GM19452 (cell line): ENCODE measurements at regions not wholly inside any gene's neighbourhood (a gene's known extent, or its start where the extent isn't known, plus 50 kb on each side); places are given as distances from the start of the nearest gene placed in this dataset.
"Not testable (repeated sequence)": the region's sequence is repeated elsewhere in the genome, so short reads cannot be mapped to it uniquely, and the experiment has no call there.

Experiments
- ATAC-seq: cut with Tn5 transposase; IDR thresholded peaks from one replicate; pipeline ENCODE4 v1.9.1; 2021; ENCODE audit not compliant: unreplicated experiment

DNA sequence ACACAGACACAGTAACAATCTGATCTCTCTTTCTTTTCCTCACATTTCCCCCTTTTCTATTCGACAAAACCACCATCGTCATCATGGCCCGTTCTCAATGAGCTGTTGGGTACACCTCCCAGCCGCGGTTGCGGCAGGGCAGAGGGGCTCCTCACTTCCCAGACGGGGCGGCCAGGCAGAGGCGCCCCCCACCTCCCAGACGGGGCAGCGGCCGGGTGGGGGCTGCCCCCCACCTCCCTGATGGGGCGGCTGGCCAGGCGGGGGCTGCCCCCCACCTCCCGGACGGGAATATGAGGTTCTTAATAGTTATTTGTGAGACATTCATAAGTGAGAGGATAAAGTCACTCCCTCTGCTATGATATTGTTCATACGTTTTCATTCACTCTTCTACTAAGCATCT is 229.7 kb downstream of the CD109 start:
- not testable (repeated sequence) for ATAC-seq

DNA sequence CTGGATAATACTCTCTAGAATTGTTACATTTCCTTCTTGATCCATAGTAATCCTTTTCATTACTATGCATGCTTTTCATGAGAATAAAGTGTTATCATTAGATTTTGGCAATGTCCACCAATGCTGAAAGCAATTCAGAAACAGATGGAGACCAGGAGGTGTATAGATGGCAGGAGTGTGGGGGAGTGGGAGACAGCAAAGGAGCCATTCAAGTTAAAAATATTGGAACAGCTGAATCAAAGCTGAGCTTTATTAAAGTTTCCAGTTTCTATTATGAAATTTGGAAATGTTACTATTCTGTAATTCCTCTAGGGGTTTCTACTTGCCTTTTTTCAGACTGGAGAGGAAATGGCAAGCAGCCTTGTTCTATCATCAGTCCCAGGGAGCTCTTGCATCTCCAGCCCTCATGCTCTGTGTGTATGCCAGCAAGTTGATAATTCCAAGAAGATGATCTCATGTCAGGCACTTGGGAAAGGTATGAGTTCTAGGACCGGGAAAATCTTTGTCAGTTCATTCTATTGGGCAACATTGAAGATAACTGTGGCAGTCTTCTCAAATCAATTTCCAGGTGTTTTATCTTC is 228.0 kb downstream of the CD109 start:
- ATAC-seq: no peak

DNA sequence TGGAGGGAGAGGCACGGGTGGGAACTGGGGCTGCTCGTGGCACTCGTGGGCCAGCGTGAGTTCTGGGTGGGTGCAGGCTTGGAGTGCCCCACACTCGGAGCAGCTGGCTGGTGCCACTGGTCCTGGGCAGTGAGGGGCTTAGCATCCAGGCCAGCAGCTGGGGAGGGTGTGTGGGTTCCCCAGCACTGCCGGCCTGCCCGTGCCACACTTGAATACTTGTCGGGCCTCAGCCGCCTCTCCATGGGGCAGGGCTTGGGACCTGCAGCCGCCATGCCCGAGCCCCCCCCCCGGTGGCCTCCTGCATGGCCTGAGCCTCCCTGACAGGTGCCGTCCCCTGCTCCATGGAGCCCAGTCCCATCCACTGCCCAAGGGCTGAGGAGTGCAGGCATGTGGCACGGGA is 207.2 kb downstream of the CD109 start:
- no peak for ATAC-seq

DNA sequence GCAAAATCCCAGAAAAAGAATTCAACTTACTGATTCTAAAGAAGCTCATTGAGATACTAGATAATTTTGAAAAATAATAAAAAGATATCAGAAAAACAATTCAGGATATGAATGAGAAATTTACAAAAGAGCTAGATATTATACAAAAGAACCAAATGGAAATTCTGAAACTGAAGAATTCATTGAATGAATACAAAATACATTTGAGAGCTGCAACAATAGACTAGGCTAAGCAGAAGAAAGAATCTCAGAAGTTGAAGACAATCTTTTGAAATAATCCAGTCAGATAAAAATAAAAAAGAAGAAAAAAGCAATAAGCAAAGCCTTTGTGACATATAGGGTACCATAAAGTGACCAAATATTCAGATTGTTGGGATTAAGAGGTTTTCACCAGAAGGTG is 206.0 kb downstream of the CD109 start:
- no peak for ATAC-seq

DNA sequence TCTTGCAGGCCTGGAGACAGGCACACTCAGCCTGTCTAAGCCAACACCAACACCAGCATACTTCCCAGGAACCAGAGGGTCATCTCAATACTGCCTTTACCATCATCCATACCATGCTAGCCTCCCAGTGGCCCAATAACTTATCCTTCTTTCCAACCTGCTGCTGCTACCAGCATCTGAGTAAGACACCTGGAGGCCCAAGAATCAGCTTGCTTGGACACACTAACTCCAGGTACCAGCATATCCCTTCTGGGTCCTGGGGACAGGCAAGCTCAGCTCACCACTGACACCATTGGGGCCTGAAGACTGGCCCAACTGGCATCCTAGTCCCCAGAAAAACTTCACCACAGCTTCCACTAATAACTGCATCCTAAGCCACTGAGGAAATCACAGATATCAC is 205.3 kb downstream of the CD109 start:
- no peak for ATAC-seq

DNA sequence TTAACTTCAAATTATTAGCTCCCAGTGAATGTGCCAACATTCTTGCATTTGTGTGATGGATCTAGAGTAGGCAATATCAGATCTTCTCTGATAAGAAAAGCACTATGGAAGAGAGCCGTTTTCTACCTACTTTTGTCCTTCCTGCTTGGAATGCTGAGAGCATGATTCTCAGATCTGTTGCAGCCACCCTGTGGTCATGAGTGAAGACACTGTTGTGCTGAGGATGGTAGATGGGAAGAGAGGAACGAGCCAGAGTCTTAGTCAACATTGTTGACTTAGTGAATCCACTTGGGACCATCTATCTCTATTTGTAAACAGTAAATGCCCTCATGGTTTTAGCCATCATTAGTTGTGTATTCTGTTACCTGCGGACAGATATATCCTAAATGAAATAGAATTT is 202.6 kb downstream of the CD109 start:
- ATAC-seq: no peak

DNA sequence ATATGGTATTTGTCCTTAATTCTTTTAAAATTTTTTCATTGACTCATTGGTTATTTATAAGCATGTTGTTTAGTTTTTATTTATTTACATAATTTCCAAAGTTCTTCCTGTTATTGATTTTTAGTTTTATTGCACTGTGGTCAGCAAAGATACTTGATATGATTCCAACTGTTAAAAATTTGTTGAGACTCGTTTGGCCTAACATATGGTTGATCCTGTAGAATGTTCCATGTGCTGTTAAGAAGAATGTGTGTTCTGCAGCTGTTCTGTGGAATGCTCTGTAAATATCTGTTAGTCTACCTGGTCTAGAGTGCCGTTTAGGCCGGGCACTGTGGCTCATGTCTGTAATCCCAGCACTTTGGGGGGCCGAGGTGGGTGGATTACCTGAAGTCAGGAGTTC is 197.7 kb downstream of the CD109 start:
- no peak for ATAC-seq

DNA sequence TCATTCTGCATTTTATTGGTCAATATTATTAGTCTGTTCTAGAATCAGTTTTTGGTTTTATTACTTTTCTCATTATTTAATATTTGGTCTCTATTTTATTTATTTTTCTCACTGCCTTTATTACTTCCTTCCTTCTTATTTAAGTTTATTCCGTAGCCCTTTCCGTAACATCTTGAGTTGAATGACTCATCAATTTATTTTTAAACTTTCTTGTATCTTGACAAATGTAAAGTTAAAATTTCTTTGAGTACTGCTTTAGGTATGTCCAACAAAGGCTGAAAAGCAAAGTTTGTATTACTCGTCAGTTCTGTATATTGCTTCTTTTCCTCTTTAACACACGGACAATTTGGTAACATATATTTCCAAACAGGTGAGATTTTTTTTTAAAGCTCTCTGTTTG is 192.0 kb downstream of the CD109 start:
- no peak for ATAC-seq

DNA sequence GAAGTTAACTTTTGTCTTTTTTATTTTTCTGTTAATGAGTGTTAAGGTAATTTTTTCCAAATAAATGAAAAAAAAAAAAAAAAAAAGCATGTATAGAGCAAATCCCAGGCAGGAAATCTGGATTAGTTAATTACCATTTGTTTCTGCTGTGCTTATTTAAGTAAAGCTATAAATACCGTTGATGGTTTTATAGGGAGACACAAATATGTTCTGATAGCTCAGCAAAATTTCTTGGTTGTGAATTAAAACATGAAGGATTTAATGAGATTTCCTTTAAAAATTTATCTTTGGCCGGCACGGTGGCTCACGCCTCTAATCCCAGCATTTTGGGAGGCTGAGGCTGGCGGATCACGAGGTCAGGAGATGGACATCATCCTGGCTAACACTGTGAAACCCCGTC is 189.4 kb downstream of the CD109 start:
- no peak for ATAC-seq

DNA sequence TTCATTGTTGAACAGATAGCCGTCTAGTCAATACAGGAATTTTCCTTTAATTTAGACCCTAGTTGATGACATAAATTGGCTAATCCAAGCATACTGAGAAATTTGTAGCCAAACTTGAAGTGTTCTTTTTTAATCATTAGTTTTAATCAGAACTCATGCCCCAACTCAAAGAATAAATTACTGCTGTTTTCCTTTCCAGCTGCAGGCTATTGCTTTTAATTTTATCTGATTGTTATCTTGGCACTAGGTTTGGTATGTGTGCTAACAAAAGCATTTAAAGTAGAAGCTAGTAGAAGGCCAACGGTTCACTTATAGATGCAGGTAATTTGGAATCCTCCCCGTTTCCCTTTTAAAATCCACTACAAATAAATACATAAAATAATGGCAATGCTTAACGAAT is 188.5 kb downstream of the CD109 start:
- no peak for ATAC-seq

DNA sequence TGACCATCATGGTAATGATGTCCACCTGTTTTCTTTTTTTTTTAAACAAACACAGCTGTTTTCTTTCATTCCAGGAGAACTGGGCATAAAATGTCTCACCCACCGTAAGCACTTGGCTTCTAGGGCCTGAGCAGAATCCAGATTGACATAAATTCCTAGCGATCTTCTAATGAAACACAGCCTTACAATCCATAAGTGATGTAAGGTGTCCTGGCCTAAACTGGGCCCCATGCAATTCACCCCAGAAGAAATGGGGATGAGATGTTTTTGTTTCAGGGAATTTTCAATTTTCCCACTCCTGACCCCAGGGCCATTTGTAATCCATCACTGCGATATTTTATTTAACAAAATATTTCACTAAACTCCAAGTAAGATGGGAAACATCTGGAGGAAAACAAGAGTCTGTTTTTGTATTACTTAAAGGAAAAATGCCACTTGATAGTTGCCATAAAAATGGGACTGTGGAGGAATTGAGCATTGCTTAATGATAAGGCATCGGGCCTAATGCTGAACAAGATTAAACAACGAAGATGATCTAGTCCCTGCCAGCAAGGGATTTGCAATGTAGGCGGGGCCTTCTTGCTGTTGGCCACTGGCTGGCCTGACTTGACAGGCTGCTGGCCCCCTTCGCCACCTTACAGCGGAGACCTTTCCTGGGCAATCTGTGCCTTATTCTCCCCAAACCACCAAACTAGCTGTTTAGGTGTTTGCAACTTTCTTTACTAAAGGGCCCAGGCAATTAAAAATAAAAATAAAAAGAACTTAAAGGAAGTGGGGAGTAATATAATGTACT is 183.7 kb downstream of the CD109 start:
- no peak for ATAC-seq

DNA sequence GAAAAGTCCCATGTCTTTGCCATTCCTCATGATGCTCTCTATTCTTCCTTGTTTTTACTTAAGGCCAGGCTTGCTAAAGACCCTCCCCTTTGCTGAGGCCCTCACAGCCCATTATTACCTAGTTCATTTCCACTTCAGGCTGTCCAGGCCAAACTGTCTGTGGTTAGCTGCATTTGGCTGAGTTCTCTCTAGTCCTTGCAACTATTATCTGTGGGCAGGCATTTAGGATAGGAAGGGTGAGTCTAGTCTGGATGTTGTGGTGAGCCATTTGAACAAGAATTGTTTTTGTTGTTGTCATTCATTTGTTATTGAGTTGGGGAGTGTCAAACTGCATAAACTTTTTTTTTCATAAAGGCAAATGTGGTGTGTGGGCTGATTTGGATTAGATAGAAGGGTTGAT is 182.4 kb downstream of the CD109 start:
- ATAC-seq: no peak
